Effector memory CD8-positive, alpha-beta T cell (primary cell): ENCODE measurements at regions not wholly inside any gene's neighbourhood (a gene's known extent, or its start where the extent isn't known, plus 50 kb on each side); places are given as distances from the start of the nearest gene placed in this dataset.
"Not testable (repeated sequence)": the region's sequence is repeated elsewhere in the genome, so short reads cannot be mapped to it uniquely, and the experiment has no call there.

Experiments used
- ATAC-seq: fragments of 150-1000 bp; cut with Tn5 transposase; replicated peaks from 2 replicates; pipeline ENCODE4 v1.10.0; 2021; ENCODE audit warnings: mild to moderate bottlenecking, moderate library complexity
- DNase-seq, 3 experiments: peaks; one replicate each; pipeline ENCODE4 v3.0.0; 2021
- H3K27ac Mint-ChIP-seq, 2 donors: one replicate each; pipeline ENCODE4 v1.8.0; 2022; ENCODE audit warnings: mild to moderate bottlenecking in 2 of 2, mixed read lengths in 2 of 2, moderate library complexity in 2 of 2
- H3K27me3 Mint-ChIP-seq, 2 donors: one replicate each; pipeline ENCODE4 v1.8.0; 2022; ENCODE audit warnings: mixed read lengths in 2 of 2
- H3K36me3 Mint-ChIP-seq: one replicate; pipeline ENCODE4 v1.8.0; 2022; ENCODE audit warnings: mild to moderate bottlenecking, moderate library complexity, mixed read lengths; ENCODE audit not compliant: insufficient read depth
- H3K4me1 Mint-ChIP-seq, 2 donors: one replicate each; pipeline ENCODE4 v1.8.0; 2022; ENCODE audit warnings: low read depth in 2 of 2, mixed read lengths in 2 of 2
- H3K4me3 Mint-ChIP-seq, 2 donors: one replicate each; pipeline ENCODE4 v1.8.0; 2022; ENCODE audit warnings: mild to moderate bottlenecking in 2 of 2, mixed read lengths in 2 of 2, moderate library complexity in 2 of 2
- H3K9me3 Mint-ChIP-seq, 2 donors: one replicate each; pipeline ENCODE4 v1.8.0; 2022; ENCODE audit warnings: mixed read lengths in 2 of 2

- Mint-ChIP-seq H3K27me3 (no peaks in the 10 kb centered on the region), H3K9me3 (peaks cover 6 to 7% of the 10 kb centered on the region in 2 donors), H3K36me3 (no peaks in the 10 kb centered on the region)
These were observed 684.4 kb upstream of the PCDH9 start for GRCh38 chr13:67914535-67914934.

DNA sequence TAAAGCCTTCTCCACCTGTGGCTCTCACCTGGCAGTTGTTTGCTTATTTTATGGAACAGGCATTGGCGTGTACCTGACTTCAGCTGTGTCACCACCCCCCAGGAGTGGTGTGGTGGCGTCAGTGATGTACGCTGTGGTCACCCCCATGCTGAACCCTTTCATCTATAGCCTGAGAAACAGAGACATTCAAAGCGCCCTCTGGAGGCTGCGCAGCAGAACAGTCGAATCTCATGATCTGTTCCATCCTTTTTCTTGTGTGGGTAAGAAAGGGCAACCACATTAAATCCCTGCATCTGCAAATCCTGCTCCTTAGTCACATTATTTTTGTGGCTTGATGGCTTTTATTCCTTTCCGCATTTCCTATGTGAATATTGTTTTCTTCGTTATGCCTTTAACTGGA is 672.8 kb upstream of the PCDH9 start:
- H3K4me3 Mint-ChIP-seq, H3K27ac Mint-ChIP-seq, DNase-seq, H3K4me1 Mint-ChIP-seq, ATAC-seq, H3K27me3 Mint-ChIP-seq, H3K36me3 Mint-ChIP-seq: not testable (repeated sequence)
- peaks cover 14 to 31% of the 10 kb centered on the region in 2 donors for H3K9me3 Mint-ChIP-seq

More at GRCh38 chr13:67914535-67914934, 684.4 kb upstream of the PCDH9 start:
- Mint-ChIP-seq H3K27ac (no peak overlapping the region), H3K4me3 (no peak overlapping the region), H3K4me1 (no peaks in the 10 kb centered on the region)
- ATAC-seq (no peak), DNase-seq (no peak)

GRCh38 chr13:67880916-67881315 is 650.8 kb upstream of the PCDH9 start:
- ATAC-seq, result no peak
- DNase-seq, result no peak
- H3K36me3 Mint-ChIP-seq, result peaks cover 5% of the 10 kb centered on the region
- H3K27me3 Mint-ChIP-seq, result no peaks in the 10 kb centered on the region
- no peaks in the 10 kb centered on the region for H3K4me1 Mint-ChIP-seq
- H3K27ac Mint-ChIP-seq, result no peak overlapping the region
- no peak overlapping the region for H3K4me3 Mint-ChIP-seq
- H3K9me3 Mint-ChIP-seq, result peaks cover 7% of the 10 kb centered on the region in 2 donors

DNA sequence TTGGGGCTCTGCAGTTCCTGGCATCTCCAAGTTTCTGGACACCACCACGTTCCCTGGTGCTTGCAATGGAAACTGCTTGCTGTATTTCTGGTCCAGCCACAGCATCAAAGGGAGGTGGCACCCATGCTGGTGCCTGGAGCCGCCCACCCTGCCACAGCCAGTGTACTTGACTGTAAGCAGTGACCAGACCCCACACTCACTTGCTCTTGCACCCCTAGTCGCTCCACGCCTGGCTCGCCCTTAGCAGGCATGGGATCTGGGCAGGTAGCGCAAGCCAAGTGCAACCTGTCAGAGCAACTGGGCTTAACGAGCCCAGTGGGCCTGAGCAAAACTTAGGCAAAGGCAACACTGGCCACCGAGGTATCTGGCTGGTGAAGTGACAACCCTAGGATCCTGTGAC is 648.2 kb upstream of the PCDH9 start:
- H3K9me3 Mint-ChIP-seq, result peaks cover 3 to 4% of the 10 kb centered on the region in 2 donors
- no peak overlapping the region for H3K27ac Mint-ChIP-seq
- no peak overlapping the region for H3K4me3 Mint-ChIP-seq
- H3K36me3 Mint-ChIP-seq, result peaks cover 3% of the 10 kb centered on the region
- no peaks in the 10 kb centered on the region for H3K27me3 Mint-ChIP-seq
- DNase-seq (no peak), ATAC-seq (no peak)
- no peaks in the 10 kb centered on the region for H3K4me1 Mint-ChIP-seq

- no peak for DNase-seq
- ATAC-seq, result no peak
- Mint-ChIP-seq H3K27me3 (no peaks in the 10 kb centered on the region), H3K27ac (no peak overlapping the region), H3K9me3 (peaks cover 2 to 8% of the 10 kb centered on the region in 2 donors), H3K4me1 (no peaks in the 10 kb centered on the region), H3K4me3 (no peak overlapping the region), H3K36me3 (peaks cover 3% of the 10 kb centered on the region)
These were observed 646.9 kb upstream of the PCDH9 start for GRCh38 chr13:67877031-67877430.

DNA sequence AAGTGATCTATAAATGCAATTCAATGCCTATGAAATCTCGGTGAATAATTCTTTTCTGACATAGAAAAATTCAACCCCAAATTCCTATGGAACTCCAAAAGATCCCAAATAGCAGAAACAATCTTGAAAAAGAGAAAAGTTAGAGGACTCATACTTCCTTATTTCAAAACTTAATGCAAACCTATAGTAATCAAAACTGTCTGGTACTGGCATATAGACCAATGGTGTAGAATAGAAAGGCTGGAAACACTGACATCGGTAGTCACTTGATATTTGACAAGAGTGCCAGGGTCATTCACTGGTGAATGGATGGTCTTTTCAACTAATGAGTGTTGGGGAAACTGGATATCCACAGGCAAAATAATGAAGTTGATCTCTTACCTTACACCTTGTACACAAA is 637.1 kb upstream of the PCDH9 start:
- DNase-seq, result no peak
- peaks cover 5% of the 10 kb centered on the region in 2 donors for H3K9me3 Mint-ChIP-seq
- H3K27me3 Mint-ChIP-seq, result no peaks in the 10 kb centered on the region
- no peak overlapping the region for H3K4me3 Mint-ChIP-seq
- no peak overlapping the region for H3K27ac Mint-ChIP-seq
- H3K4me1 Mint-ChIP-seq, result no peaks in the 10 kb centered on the region
- H3K36me3 Mint-ChIP-seq, result no peaks in the 10 kb centered on the region
- ATAC-seq, result no peak

- no peak for DNase-seq
- no peaks in the 10 kb centered on the region for H3K36me3 Mint-ChIP-seq
- no peak for ATAC-seq
- peaks cover 0 to 4% of the 10 kb centered on the region in 2 donors for H3K9me3 Mint-ChIP-seq
- H3K27ac Mint-ChIP-seq, result no peak overlapping the region
- no peak overlapping the region for H3K4me3 Mint-ChIP-seq
- H3K27me3 Mint-ChIP-seq, result no peaks in the 10 kb centered on the region
- H3K4me1 Mint-ChIP-seq, result no peaks in the 10 kb centered on the region
These were observed 630.2 kb upstream of the PCDH9 start for GRCh38 chr13:67860315-67860714.

GRCh38 chr13:67859904-67860303 is 629.8 kb upstream of the PCDH9 start:
- no peak overlapping the region for H3K27ac Mint-ChIP-seq
- no peak for DNase-seq
- H3K36me3 Mint-ChIP-seq, result no peaks in the 10 kb centered on the region
- ATAC-seq, result no peak
- peaks cover 0 to 4% of the 10 kb centered on the region in 2 donors for H3K9me3 Mint-ChIP-seq
- H3K4me3 Mint-ChIP-seq, result no peak overlapping the region
- H3K4me1 Mint-ChIP-seq, result no peaks in the 10 kb centered on the region
- H3K27me3 Mint-ChIP-seq, result no peaks in the 10 kb centered on the region

GRCh38 chr13:67857581-67858310 is 627.6 kb upstream of the PCDH9 start:
- no peak for DNase-seq
- H3K4me3 Mint-ChIP-seq, result no peak overlapping the region
- H3K36me3 Mint-ChIP-seq, result no peaks in the 10 kb centered on the region
- H3K4me1 Mint-ChIP-seq, result no peaks in the 10 kb centered on the region
- peaks cover 0 to 4% of the 10 kb centered on the region in 2 donors for H3K9me3 Mint-ChIP-seq
- no peaks in the 10 kb centered on the region for H3K27me3 Mint-ChIP-seq
- ATAC-seq, result no peak
- H3K27ac Mint-ChIP-seq, result no peak overlapping the region

GRCh38 chr13:67856955-67857354 is 626.8 kb upstream of the PCDH9 start:
- ATAC-seq (no peak), DNase-seq (no peak)
- Mint-ChIP-seq H3K4me3 (no peak overlapping the region), H3K9me3 (peaks cover 3 to 4% of the 10 kb centered on the region in 2 donors), H3K27ac (no peak overlapping the region), H3K36me3 (no peaks in the 10 kb centered on the region), H3K27me3 (no peaks in the 10 kb centered on the region), H3K4me1 (no peaks in the 10 kb centered on the region)

GRCh38 chr13:67855741-67856238 is 625.7 kb upstream of the PCDH9 start:
- H3K27ac Mint-ChIP-seq, result no peak overlapping the region
- H3K27me3 Mint-ChIP-seq, result no peaks in the 10 kb centered on the region
- DNase-seq, result no peak
- H3K4me3 Mint-ChIP-seq, result no peak overlapping the region
- H3K4me1 Mint-ChIP-seq, result no peaks in the 10 kb centered on the region
- ATAC-seq, result no peak
- H3K36me3 Mint-ChIP-seq, result no peaks in the 10 kb centered on the region
- peaks cover 5 to 8% of the 10 kb centered on the region in 2 donors for H3K9me3 Mint-ChIP-seq

- Mint-ChIP-seq H3K4me1 (no peaks in the 10 kb centered on the region), H3K27ac (no peak overlapping the region), H3K4me3 (no peak overlapping the region), H3K27me3 (no peaks in the 10 kb centered on the region), H3K9me3 (peaks cover 3 to 8% of the 10 kb centered on the region in 2 donors), H3K36me3 (no peaks in the 10 kb centered on the region)
- DNase-seq (no peak), ATAC-seq (no peak)
These were observed 624.9 kb upstream of the PCDH9 start for GRCh38 chr13:67854990-67855389.

GRCh38 chr13:67844574-67844973 is 614.4 kb upstream of the PCDH9 start:
- DNase-seq, result no peak
- H3K9me3 Mint-ChIP-seq, result peaks cover 6 to 15% of the 10 kb centered on the region in 2 donors

GRCh38 chr13:67841071-67841470 is 610.9 kb upstream of the PCDH9 start:
- ATAC-seq, result no peak
- no peak overlapping the region for H3K27ac Mint-ChIP-seq
- DNase-seq, result no peak
- H3K4me3 Mint-ChIP-seq, result no peak overlapping the region
- no peaks in the 10 kb centered on the region for H3K27me3 Mint-ChIP-seq
- no peaks in the 10 kb centered on the region for H3K36me3 Mint-ChIP-seq
- peaks cover 9 to 15% of the 10 kb centered on the region in 2 donors for H3K9me3 Mint-ChIP-seq
- H3K4me1 Mint-ChIP-seq, result no peaks in the 10 kb centered on the region

More at GRCh38 chr13:67844574-67844973, 614.4 kb upstream of the PCDH9 start:
- Mint-ChIP-seq H3K27me3 (no peaks in the 10 kb centered on the region), H3K4me1 (no peaks in the 10 kb centered on the region), H3K36me3 (no peaks in the 10 kb centered on the region), H3K4me3 (no peak overlapping the region), H3K27ac (no peak overlapping the region)
- ATAC-seq, result no peak
